OCI-LY3 (cell line): ENCODE measurements at regions not wholly inside any gene's neighbourhood (a gene's known extent, or its start where the extent isn't known, plus 50 kb on each side); places are given as distances from the start of the nearest gene placed in this dataset.

Experiments
- EZH2phosphoT487 ChIP-seq: fragments of 200-600 bp; shearing (Covaris generic); IDR thresholded peaks from 2 replicates; pipeline ENCODE4 v1.6.1; 2018; ENCODE audit warnings: antibody characterized with exemption, mixed run types, low read depth
- TF ChIP-seq, protein P1 (sequence below): fragments of 200-600, 300-600 bp; sonication (generic); IDR thresholded peaks from 2 replicates; pipeline ENCODE4 v1.5.1; 2014; ENCODE audit warnings: antibody characterized with exemption, low read length, low read depth

DNA sequence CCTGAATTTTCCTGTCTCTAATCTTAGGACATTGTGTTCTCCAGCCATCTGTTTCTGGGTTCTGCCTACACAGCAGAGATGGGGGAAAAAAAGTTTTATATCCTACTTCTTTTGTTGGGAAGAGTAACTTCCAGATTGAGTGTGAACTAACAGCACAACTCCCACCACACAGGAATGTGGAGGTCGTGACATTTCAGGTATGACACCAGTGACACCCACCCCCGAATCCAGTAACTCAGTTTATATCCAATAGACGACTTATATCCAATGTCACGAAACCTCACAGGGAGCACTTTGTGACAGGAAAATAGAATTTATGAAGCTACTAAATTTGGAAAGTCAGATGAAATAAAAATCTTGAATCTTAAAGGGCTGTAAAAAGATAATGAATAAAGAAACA lies 211.9 kb upstream of the GRM3 start:
- TF ChIP-seq, protein P1, sequence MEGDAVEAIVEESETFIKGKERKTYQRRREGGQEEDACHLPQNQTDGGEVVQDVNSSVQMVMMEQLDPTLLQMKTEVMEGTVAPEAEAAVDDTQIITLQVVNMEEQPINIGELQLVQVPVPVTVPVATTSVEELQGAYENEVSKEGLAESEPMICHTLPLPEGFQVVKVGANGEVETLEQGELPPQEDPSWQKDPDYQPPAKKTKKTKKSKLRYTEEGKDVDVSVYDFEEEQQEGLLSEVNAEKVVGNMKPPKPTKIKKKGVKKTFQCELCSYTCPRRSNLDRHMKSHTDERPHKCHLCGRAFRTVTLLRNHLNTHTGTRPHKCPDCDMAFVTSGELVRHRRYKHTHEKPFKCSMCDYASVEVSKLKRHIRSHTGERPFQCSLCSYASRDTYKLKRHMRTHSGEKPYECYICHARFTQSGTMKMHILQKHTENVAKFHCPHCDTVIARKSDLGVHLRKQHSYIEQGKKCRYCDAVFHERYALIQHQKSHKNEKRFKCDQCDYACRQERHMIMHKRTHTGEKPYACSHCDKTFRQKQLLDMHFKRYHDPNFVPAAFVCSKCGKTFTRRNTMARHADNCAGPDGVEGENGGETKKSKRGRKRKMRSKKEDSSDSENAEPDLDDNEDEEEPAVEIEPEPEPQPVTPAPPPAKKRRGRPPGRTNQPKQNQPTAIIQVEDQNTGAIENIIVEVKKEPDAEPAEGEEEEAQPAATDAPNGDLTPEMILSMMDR, result no peak
- TF ChIP-seq EZH2phosphoT487, result no peak
